Ascending aorta (tissue), 2 donors: ENCODE measurements at regions not wholly inside any gene's neighbourhood (a gene's known extent, or its start where the extent isn't known, plus 50 kb on each side); places are given as distances from the start of the nearest gene placed in this dataset.
A peak's percentile ranks its signal among the peaks of the same experiment; 100 is the strongest.

ENCODE experiments used
- DNase-seq, 2 donors: peaks; one replicate each; pipeline ENCODE4 v3.0.0-alpha.2; 2019; ENCODE audit warnings: low spot score in 2 of 2
- H3K27ac ChIP-seq, 2 donors: fragments of 200-600 bp; sonication (generic); one replicate each; pipeline ENCODE4 v1.5.1; 2016 to 2017; ENCODE audit warnings: mild to moderate bottlenecking in 1 of 2
- H3K27me3 ChIP-seq: fragments of 200-600 bp; sonication (generic); one replicate; pipeline ENCODE4 v1.5.1; 2017
- H3K36me3 ChIP-seq, 2 donors: fragments of 200-600 bp; sonication (generic); one replicate each; pipeline ENCODE4 v1.5.1; 2016
- H3K4me1 ChIP-seq, 2 donors: fragments of 200-600 bp; sonication (generic); one replicate each; pipeline ENCODE4 v1.5.1; 2016 to 2017; ENCODE audit warnings: mild to moderate bottlenecking in 1 of 2
- H3K4me3 ChIP-seq, 2 donors: fragments of 200-600 bp; sonication (generic); one replicate each; pipeline ENCODE4 v1.5.1; 2016 to 2017; ENCODE audit warnings: mild to moderate bottlenecking in 1 of 2
- H3K9me3 ChIP-seq, 2 donors: fragments of 200-600 bp; sonication (generic); one replicate each; pipeline ENCODE4 v1.5.1; 2016
- intact Hi-C: fragments of 100-400 bp; cut with DNase I; formaldehyde crosslinking; loops from one replicate; pipeline ENCODE4 v1.15.1; 2023
- TF ChIP-seq, protein P1 (sequence below), 3 experiments: fragments of 200-600 bp in 2 of 3; fragments of 450-650 bp in 1 of 3; sonication (generic) in 2 of 3; IDR thresholded peaks; one replicate each; pipeline ENCODE4 v1.5.1; 2016 to 2019; ENCODE audit warnings: antibody characterized with exemption in 3 of 3, mild to moderate bottlenecking in 1 of 3, moderate library complexity in 1 of 3

DNA sequence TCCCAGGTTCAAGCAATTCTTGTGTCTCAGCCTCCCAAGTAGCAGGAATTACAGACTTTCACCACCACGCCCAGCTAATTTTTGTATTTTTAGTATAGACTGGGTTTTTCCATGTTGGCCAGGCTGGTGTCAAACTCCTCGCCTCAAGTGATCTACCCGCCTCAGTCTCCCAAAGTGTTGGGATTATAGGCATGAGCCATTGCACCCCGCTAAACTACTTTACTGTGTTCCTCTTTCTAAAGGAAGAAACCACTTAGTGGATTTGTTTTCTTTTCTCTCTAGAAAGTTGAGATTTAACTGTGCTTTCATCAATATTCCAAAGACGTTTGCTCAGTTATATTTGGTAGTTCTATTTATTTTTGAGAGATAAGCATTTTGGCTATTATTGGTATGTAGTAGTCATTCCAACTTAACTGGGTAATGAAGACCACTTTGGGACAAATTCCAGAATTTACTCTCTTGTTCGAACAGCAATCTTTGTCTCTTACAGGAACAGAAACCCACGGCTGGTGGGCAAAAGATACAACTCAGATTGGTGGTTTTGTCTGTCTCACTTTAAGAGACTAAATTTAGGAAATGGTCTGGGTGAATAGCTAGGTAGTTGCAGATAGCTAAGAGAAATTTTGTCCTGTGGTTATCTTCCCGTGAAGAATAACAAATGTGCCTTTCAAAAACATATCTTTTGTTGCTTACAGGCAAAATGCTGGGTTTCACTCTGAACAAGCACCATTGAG is 103.5 kb upstream of the CD55 start:
- Histone ChIP-seq H3K27ac (peak overlapping the region; percentile 8 to 19), H3K4me3 (peak overlapping the region in 1 of 2 donors; percentile 22), H3K9me3 (peaks cover 0 to 4% of the 10 kb centered on the region in 2 donors), H3K36me3 (no peaks in the 10 kb centered on the region), H3K27me3 (no peaks in the 10 kb centered on the region), H3K4me1 (peaks cover 0 to 12% of the 10 kb centered on the region in 2 donors)
- intact Hi-C loops: no loop called here
- DNase-seq: no peak
- TF ChIP-seq, protein P1, sequence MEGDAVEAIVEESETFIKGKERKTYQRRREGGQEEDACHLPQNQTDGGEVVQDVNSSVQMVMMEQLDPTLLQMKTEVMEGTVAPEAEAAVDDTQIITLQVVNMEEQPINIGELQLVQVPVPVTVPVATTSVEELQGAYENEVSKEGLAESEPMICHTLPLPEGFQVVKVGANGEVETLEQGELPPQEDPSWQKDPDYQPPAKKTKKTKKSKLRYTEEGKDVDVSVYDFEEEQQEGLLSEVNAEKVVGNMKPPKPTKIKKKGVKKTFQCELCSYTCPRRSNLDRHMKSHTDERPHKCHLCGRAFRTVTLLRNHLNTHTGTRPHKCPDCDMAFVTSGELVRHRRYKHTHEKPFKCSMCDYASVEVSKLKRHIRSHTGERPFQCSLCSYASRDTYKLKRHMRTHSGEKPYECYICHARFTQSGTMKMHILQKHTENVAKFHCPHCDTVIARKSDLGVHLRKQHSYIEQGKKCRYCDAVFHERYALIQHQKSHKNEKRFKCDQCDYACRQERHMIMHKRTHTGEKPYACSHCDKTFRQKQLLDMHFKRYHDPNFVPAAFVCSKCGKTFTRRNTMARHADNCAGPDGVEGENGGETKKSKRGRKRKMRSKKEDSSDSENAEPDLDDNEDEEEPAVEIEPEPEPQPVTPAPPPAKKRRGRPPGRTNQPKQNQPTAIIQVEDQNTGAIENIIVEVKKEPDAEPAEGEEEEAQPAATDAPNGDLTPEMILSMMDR (IDR thresholded peaks at IDR 0.05): no peak

DNA sequence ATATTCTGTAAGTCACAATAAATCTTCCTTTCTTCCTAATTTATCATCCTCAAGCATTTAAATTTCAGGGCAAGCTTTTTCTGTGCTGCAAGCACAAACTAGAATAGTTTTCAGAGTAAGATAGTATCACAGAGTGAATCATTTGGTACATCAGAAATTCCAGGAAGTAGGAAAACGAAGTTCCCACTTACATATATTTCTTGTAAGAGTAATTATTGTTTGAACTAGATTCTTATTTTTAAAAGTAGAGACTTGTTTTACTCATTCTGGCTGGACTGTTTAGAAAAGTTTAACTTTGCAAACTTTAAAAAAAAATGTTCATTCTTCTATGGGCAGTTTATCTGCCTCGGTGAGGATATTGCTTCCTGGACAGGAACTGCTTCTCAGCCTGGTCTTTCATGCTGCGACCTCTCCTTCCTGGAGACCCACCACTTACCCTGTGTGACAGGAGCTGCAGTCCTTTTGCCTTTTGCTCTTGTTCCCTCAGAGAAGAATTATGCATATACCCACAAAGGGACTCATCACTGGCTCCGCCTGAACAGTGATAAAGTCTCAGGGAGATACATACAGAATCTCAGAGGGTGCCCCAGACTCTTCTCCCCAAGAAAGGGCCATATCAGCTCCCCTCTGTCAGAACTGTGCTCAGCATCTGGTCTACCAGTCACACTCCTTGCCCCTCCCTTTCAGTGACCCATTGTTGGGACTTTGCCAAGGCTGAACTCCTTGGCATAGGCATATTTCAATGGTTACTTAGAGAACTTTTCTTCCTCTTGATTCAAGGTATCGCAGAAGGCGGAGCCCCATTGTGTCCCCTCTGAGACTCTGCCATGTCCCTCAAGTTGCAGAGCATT is 102.7 kb upstream of the CD55 start:
- TF ChIP-seq, protein P1 (IDR thresholded peaks at IDR 0.05): no peak
- Histone ChIP-seq H3K36me3 (no peaks in the 10 kb centered on the region), H3K4me1 (peaks cover 0 to 12% of the 10 kb centered on the region in 2 donors), H3K27ac (peak overlapping the region in 1 of 2 donors; percentile 23), H3K9me3 (peaks cover 0 to 4% of the 10 kb centered on the region in 2 donors), H3K27me3 (no peaks in the 10 kb centered on the region), H3K4me3 (peak overlapping the region; percentile 15 to 22)
- DNase-seq: peak in 1 of 2 donors; percentile 63
- intact Hi-C loops: no loop called here

DNA sequence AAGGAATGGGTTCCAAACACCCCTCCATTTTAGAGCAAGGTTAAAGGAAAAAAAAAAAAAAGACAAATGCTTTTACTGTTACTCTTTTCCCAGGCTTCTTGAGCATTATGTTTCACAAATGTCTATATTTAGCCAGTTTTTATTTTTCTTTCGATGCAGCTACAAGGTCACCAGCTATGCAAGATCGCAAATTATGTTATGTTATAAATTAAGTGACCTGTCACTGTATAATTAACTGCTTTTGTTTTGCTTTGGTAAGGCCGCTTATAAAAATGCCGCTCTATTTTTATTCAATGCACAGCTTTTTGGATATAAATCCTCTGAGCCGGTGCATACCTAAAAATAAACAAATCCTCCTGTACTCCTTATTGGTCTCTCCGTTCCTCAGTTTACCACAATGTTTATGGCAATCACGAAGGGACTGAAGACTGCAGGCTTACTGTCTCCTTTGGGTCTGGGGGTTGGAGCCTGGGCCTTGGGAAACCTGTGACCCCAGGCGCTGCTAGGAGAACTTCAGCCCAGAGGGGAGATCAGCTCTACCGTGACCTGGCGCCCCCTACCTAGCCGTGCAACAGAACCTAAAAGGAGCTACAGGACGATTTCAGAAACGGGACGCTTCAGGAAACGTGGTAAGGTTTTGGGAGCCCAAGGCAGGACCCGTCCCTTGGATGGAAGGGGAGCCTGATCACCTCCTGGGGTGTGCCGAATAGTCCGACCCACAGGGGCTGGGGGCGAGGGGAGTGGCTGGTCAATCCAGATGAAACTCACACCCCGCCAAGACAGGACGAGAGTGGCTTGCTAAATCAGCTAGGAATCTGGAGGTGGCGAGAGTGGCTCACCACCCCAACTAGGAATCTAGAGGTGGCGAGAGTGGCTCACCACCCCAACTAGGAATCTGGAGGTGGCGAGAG is 101.2 kb upstream of the CD55 start:
- TF ChIP-seq, protein P1 (IDR thresholded peaks at IDR 0.05): no peak
- no peak overlapping the region for H3K27ac ChIP-seq
- DNase-seq: no peak
- no peak overlapping the region for H3K4me3 ChIP-seq
- H3K4me1 ChIP-seq: peaks cover 0 to 12% of the 10 kb centered on the region in 2 donors
- no peaks in the 10 kb centered on the region for H3K36me3 ChIP-seq
- no peaks in the 10 kb centered on the region for H3K9me3 ChIP-seq
- no peaks in the 10 kb centered on the region for H3K27me3 ChIP-seq
- intact Hi-C loops: no loop called here

DNA sequence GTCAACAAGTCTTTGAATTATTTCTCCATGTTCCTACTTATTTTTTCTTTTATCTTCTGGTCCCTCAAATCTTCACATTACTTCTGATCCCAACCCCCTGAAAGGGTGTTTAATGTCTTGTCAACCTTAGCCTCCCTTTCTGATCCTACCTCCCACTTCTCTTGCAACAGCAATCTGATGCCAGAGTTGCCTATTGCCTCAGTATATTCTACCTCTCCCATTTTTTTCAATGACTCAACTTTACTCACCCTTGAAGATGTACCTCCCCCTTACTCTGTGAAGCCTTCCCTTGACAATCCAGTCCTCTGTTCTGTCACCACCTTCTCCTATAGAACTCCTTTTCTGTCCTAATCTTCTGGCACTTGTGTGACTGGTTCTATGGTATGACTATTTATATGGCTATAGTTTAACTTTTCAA is 99.5 kb upstream of the CD55 start:
- Histone ChIP-seq H3K4me3 (no peak overlapping the region), H3K4me1 (peaks cover 0 to 12% of the 10 kb centered on the region in 2 donors), H3K27me3 (no peaks in the 10 kb centered on the region), H3K27ac (no peak overlapping the region), H3K9me3 (no peaks in the 10 kb centered on the region), H3K36me3 (no peaks in the 10 kb centered on the region)
- intact Hi-C loops: no loop called here
- TF ChIP-seq, protein P1 (IDR thresholded peaks at IDR 0.05): no peak
- no peak for DNase-seq

DNA sequence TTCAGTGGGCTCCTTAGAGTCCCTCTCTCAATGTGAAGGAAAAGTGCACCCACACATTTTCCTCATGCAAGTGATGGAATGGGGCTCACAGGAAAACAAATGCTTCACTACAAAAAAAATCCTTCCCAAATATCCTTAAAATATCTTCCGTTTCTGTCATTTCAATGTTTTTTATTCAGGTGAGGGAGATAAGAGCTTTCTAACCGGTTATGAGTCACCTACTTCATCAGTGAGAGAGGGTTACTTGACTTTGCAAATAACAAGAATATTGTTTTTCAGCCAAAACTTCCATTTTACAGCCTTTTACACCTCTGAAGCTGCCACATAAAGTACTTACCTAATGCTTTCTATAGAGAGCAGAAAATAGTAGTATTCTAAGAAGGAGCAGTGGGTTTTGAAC is 98.3 kb upstream of the CD55 start:
- Histone ChIP-seq H3K36me3 (no peaks in the 10 kb centered on the region), H3K27ac (no peak overlapping the region), H3K4me3 (no peak overlapping the region), H3K4me1 (peaks cover 0 to 12% of the 10 kb centered on the region in 2 donors), H3K27me3 (no peaks in the 10 kb centered on the region), H3K9me3 (no peaks in the 10 kb centered on the region)
- intact Hi-C loops: no loop called here
- TF ChIP-seq, protein P1 (IDR thresholded peaks at IDR 0.05): no peak
- DNase-seq: no peak
